Epithelial cell of proximal tubule (primary cell): ENCODE measurements at regions not wholly inside any gene's neighbourhood (a gene's known extent, or its start where the extent isn't known, plus 50 kb on each side); places are given as distances from the start of the nearest gene placed in this dataset.

Source experiments
- DNase-seq: peaks from one replicate; pipeline ENCODE4 v3.0.0-alpha.2; 2011; ENCODE audit warnings: low read depth
- H3K4me3 ChIP-seq: 2 replicates; pipeline ENCODE4 v1.5.1; 2011; ENCODE audit warnings: low read depth, mild to moderate bottlenecking, low read length
- TF ChIP-seq, protein P1 (sequence below): conservative IDR thresholded peaks from 2 replicates; pipeline ENCODE4 v1.5.1; 2012; ENCODE audit warnings: low read depth, mild to moderate bottlenecking, low read length

DNA sequence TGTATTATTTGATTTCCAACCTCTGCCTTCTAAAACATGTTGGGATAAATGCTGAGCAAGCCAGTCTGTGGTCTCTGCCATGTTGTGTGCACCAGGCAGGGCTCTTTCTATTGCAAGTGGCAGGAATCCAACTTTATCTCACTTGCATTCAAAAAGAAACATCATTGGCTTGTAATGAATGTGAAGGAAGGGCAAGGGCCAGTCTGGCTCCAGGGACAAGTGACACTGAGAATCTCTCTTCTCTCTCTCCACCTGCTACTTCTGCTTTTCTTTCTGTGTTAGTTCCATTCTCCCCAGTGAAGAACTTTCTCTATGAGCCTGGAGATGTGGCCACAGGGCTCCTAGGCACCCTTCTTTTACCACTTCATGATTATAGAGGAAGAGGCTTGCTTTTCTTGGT lies 329.9 kb upstream of the NCAM1 start:
- TF ChIP-seq, protein P1, sequence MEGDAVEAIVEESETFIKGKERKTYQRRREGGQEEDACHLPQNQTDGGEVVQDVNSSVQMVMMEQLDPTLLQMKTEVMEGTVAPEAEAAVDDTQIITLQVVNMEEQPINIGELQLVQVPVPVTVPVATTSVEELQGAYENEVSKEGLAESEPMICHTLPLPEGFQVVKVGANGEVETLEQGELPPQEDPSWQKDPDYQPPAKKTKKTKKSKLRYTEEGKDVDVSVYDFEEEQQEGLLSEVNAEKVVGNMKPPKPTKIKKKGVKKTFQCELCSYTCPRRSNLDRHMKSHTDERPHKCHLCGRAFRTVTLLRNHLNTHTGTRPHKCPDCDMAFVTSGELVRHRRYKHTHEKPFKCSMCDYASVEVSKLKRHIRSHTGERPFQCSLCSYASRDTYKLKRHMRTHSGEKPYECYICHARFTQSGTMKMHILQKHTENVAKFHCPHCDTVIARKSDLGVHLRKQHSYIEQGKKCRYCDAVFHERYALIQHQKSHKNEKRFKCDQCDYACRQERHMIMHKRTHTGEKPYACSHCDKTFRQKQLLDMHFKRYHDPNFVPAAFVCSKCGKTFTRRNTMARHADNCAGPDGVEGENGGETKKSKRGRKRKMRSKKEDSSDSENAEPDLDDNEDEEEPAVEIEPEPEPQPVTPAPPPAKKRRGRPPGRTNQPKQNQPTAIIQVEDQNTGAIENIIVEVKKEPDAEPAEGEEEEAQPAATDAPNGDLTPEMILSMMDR = no peak
- no peak overlapping the region for H3K4me3 ChIP-seq
- no peak for DNase-seq

DNA sequence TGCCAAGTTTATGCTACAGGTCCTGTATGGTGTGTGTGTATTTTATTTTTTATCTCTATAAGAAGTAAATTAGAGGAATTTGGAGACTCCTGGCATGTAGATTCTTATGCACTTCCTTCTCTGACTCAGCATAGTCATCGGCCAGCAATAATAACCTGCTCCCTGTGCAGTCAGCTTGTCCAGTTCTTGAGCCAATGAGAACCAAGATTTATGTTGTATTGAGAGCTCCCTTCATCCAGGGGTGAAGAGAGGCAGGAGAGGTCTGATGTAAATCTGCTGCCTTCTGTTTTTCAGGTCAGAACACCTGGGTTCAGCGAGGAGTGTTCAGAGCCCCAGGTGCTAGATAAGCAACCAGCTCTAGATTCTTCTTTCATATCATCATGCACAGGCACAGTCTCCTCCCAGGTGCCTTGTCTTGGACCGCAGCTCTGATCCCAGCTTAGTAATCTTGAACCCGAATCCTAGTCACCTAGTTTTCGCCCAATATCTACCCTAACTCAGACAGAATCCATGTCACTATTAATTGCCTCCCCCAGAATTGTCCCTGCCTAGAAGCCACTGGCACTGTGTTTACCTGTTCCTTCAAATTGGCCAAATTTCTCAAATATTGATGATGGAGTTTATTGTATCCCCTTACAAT lies 328.2 kb upstream of the NCAM1 start:
- DNase-seq = no peak
- TF ChIP-seq, protein P1 = no peak

DNA sequence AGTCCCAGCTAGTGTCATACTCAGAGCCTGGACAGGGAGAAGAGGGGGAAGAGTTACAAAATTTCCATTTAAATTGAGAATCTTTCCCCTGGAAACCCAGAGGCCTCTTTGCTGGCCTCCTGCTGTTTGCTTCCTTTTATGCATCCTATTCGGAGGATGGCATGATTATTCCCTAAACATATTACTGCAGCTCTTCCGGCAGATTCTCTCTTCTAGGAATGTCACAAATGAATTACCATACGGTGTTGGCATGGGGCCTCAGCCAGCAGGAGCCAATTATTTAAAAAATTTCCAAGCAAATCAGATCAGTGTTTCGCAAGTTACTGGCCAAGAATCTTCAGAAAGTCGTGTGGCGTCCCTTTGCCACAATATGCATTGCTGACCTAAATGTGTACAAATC lies 326.7 kb upstream of the NCAM1 start:
- no peak overlapping the region for H3K4me3 ChIP-seq

More for the DNA sequence above, 328.2 kb upstream of the NCAM1 start:
- H3K4me3 ChIP-seq = no peak overlapping the region

DNA sequence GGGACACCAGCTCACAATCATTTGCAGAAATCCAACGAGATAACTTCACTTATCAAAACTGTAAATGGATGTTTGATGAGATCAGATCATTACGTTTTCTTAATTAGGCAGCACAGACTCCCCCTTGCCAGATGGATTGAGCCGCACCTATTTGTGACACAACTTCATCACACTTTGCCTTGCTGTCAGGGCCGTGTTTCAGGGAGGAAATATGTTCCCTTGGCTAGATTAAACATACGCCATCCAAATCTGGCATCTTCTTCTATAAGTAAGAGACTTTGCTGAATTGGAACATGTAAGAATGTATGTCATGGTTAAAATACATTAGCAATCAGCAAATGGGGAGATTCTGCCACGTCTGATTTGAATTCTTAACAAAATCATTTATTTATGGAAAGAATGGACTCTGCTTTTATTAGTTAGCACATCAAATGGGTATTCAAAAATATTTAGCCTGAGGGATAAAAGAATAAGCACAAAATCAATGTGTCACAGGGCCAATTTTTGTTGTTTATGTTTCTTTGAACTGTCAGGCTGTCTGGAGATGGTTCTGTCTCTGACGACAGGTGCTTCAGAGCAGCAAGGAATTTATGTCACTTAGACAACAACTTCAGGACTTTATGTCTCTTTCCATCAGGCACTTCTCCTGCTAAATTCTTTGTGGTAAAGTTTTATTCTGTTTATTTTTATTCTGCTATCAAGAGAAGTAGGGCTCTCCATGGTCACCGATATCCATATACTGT lies 326.1 kb upstream of the NCAM1 start:
- TF ChIP-seq, protein P1 = no peak
- DNase-seq = no peak
- no peak overlapping the region for H3K4me3 ChIP-seq

More for the DNA sequence above, 326.7 kb upstream of the NCAM1 start:
- TF ChIP-seq, protein P1 = no peak
- DNase-seq = no peak

DNA sequence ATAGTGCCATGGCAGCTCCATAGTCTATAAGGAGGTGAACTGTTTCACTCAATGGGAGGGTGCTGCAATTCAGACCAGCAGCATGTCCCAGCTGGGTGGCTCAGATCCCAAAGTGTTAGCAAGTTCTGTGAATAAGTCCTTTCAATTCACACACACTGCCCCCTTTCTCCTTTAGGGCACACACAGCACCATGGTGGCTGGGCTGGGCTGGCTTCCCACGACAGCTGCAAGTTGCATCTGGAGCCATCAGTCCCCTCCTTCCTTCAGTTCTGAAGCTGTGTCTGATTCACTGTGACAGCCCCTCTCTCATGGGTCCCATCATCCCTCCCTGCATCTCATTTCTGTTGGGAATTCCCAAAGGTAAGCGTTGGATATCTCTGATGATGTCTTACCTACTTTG lies 324.1 kb upstream of the NCAM1 start:
- H3K4me3 ChIP-seq = no peak overlapping the region
- DNase-seq = no peak
- TF ChIP-seq, protein P1 = no peak

DNA sequence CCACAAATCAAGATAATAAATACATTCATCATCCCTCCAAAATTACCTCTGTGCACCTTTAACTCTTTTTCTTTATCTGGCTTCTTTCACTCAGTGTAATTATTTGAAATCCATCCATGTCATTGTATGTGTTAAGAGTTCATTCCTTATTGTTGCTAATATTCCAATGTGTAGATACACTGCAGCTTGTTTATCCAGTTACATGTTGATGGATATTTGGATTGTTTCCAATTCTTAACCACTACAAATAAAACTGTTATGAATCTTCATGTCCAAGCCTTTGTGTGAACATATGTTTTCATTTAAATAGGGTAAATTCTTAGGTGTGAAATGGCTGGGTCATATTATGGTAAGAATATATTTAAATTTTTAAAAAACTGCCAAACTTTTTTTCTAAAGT lies 323.3 kb upstream of the NCAM1 start:
- TF ChIP-seq, protein P1 = no peak
- DNase-seq = no peak
- H3K4me3 ChIP-seq = no peak overlapping the region
